IMR-90 (cell line): ENCODE measurements at regions not wholly inside any gene's neighbourhood (a gene's known extent, or its start where the extent isn't known, plus 50 kb on each side); places are given as distances from the start of the nearest gene placed in this dataset.

ENCODE experiments used
- CTCF ChIP-seq: conservative IDR thresholded peaks from 2 replicates; pipeline ENCODE4 v1.5.1; 2012; ENCODE audit warnings: mild to moderate bottlenecking, low read depth, low read length, improper control_type of control experiment
- POLR2A ChIP-seq: IDR thresholded peaks from 2 replicates; pipeline ENCODE4 v1.6.1; 2012; ENCODE audit warnings: mild to moderate bottlenecking, low read depth, low read length
- RFX5 ChIP-seq: IDR thresholded peaks from 2 replicates; pipeline ENCODE4 v1.8.0; 2012; ENCODE audit warnings: low read depth, mild to moderate bottlenecking, low read length, moderate library complexity
- SMC3 ChIP-seq: fragments of 150-350 bp; IDR thresholded peaks from 2 replicates; pipeline ENCODE4 v1.6.1; 2016; ENCODE audit warnings: low read depth, mild to moderate bottlenecking, antibody characterized with exemption, low read length, moderate library complexity

- TF ChIP-seq CTCF (no peak), RFX5 (no peak), POLR2A (no peak), SMC3 (no peak)
Measured at GRCh38 chr12:5220835-5221234, 177.2 kb downstream of the KCNA5 start.
